ENCODE measurements at regions not wholly inside any gene's neighbourhood (a gene's known extent, or its start where the extent isn't known, plus 50 kb on each side); places are given as distances from the start of the nearest gene placed in this dataset.

- TF ChIP-seq CTCF (IDR thresholded peaks at IDR 0.05) (no peak), POLR2A (IDR thresholded peaks at IDR 0.05) (no peak)
Observed at GRCh38 chr16:51951668-51952298, 595.2 kb downstream of the TOX3 start.
